ENCODE measurements at regions not wholly inside any gene's neighbourhood (a gene's known extent, or its start where the extent isn't known, plus 50 kb on each side); places are given as distances from the start of the nearest gene placed in this dataset.

- no peak for TF ChIP-seq ZNF217 (IDR thresholded peaks at IDR 0.05)
- TF ChIP-seq HSF1 (IDR thresholded peaks at IDR 0.05; ENCODE audit: low read depth, low read length), result no peak
- TF ChIP-seq SKIL (IDR thresholded peaks at IDR 0.05; ENCODE audit: low read depth, poor library complexity, severe bottlenecking), result no peak
- TF ChIP-seq MTA2 (IDR thresholded peaks at IDR 0.05; ENCODE audit: low read depth), result peak; percentile 63
- TF ChIP-seq IKZF2 (IDR thresholded peaks at IDR 0.05), result peak; percentile 38 to 56; a peak in 2 of 4 replicates
- TF ChIP-seq, protein P1, sequence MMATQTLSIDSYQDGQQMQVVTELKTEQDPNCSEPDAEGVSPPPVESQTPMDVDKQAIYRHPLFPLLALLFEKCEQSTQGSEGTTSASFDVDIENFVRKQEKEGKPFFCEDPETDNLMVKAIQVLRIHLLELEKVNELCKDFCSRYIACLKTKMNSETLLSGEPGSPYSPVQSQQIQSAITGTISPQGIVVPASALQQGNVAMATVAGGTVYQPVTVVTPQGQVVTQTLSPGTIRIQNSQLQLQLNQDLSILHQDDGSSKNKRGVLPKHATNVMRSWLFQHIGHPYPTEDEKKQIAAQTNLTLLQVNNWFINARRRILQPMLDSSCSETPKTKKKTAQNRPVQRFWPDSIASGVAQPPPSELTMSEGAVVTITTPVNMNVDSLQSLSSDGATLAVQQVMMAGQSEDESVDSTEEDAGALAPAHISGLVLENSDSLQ (IDR thresholded peaks at IDR 0.05), result no peak
- TF ChIP-seq MEF2B (IDR thresholded peaks at IDR 0.05; ENCODE audit: partially characterized antibody, poor library complexity, severe bottlenecking), result peak; percentile 65
- TF ChIP-seq, protein P2, sequence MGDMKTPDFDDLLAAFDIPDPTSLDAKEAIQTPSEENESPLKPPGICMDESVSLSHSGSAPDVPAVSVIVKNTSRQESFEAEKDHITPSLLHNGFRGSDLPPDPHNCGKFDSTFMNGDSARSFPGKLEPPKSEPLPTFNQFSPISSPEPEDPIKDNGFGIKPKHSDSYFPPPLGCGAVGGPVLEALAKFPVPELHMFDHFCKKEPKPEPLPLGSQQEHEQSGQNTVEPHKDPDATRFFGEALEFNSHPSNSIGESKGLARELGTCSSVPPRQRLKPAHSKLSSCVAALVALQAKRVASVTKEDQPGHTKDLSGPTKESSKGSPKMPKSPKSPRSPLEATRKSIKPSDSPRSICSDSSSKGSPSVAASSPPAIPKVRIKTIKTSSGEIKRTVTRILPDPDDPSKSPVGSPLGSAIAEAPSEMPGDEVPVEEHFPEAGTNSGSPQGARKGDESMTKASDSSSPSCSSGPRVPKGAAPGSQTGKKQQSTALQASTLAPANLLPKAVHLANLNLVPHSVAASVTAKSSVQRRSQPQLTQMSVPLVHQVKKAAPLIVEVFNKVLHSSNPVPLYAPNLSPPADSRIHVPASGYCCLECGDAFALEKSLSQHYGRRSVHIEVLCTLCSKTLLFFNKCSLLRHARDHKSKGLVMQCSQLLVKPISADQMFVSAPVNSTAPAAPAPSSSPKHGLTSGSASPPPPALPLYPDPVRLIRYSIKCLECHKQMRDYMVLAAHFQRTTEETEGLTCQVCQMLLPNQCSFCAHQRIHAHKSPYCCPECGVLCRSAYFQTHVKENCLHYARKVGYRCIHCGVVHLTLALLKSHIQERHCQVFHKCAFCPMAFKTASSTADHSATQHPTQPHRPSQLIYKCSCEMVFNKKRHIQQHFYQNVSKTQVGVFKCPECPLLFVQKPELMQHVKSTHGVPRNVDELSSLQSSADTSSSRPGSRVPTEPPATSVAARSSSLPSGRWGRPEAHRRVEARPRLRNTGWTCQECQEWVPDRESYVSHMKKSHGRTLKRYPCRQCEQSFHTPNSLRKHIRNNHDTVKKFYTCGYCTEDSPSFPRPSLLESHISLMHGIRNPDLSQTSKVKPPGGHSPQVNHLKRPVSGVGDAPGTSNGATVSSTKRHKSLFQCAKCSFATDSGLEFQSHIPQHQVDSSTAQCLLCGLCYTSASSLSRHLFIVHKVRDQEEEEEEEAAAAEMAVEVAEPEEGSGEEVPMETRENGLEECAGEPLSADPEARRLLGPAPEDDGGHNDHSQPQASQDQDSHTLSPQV (IDR thresholded peaks at IDR 0.05), result no peak
- no peak for TF ChIP-seq BACH1 (IDR thresholded peaks at IDR 0.05; ENCODE audit: borderline replicate concordance)
- TF ChIP-seq RAD21 (IDR thresholded peaks at IDR 0.05; ENCODE audit: insufficient read depth, low read depth, low read length), result no peak
- no peak for TF ChIP-seq HDAC6 (IDR thresholded peaks at IDR 0.05; ENCODE audit: unreplicated experiment)
Observed at GRCh38 chr21:14825514-14825974, 239.3 kb downstream of the NRIP1 start (continued).
